ENCODE measurements at regions not wholly inside any gene's neighbourhood (a gene's known extent, or its start where the extent isn't known, plus 50 kb on each side); places are given as distances from the start of the nearest gene placed in this dataset.
"Not testable (repeated sequence)": the region's sequence is repeated elsewhere in the genome, so short reads cannot be mapped to it uniquely, and the experiment has no call there.

DNA sequence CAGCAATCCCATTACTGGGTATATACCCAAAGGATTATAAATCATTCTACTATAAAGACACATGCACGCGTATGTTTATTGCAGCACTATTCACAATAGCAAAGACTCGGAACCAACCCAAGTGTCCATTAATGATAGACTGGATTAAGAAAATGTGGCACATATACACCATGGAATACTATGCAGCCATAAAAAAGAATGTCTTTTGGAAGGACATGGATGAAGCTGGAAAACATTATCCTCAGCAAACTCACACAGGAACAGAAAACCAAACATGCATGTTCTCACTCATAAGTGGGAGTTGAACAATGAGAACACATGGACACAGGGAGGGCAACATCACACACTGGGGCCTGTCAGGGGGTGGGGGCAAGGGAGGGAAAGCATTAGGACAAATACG, 143.7 kb upstream of the IVNS1ABP start:
- DNase-seq: not testable (repeated sequence)

DNA sequence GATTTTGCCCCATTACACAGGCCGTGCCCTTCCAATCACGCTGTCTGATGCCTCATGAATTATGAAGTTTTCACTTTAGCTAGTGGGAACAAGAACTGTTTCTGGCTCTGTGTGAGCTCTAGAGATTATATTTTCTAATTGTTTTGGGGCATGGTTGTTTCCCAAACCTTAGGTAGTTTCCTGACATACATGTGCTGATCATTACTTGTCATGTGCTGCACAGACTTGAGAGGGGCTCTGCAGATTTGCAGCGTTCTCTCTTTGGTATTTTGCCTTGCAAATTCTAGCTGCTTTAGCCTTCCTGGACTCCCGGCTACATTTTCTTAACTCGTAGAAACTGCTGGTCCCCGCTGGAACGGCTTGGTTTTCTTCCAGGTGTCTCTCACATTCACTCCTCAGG, 142.1 kb upstream of the IVNS1ABP start:
- DNase-seq: no peak

DNA sequence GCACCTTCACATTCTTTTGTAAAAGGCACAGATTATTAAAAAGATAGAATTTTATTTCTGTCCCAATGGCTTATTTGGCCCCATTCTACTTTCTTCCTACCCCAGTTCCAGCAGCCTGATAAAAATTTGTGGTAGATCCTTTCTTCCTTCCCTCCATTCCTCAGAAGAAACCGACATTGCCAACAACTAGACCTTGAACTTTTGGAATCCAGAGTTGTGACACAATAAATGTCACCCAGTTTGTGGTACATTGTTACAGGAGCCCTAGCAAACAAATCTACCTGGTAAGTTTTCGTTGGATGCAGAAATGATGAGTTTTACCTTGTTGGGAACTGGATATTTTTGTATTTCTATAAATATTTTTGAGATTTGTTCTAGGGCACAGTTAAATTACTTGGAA, 141.6 kb upstream of the IVNS1ABP start:
- DNase-seq: no peak

DNA sequence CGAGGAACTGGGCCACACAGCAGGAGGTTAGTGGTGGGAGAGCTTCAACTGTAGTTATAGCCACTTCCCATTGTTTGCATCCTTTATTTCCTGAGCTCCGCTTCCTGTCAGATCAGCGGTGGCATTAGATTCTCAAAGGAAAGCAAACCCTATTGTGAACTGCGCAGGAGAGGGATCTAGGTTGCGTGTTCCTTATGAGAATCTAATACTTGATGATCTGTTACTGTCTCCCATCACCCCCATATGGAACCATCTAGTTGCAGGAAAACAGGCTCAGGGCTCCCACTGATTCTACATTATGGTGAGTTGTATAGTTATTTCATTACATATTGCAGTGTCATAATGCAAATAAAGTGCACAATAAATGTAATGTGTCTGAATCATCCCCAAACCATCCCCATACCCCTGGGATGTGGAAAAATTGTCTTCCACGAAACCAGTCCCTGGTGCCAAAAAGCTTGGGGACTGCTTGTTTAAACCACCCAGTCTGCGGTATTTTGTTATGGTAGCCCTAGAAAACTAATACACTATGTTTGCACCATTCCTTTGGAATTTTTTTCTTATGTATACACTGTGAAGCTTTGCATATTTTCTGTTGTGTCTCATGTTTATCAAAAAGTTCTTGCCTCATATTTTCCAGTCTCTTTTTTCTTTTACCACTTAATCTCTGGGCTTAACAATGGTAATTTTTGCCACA, 136.6 kb upstream of the IVNS1ABP start:
- no peak for DNase-seq

DNA sequence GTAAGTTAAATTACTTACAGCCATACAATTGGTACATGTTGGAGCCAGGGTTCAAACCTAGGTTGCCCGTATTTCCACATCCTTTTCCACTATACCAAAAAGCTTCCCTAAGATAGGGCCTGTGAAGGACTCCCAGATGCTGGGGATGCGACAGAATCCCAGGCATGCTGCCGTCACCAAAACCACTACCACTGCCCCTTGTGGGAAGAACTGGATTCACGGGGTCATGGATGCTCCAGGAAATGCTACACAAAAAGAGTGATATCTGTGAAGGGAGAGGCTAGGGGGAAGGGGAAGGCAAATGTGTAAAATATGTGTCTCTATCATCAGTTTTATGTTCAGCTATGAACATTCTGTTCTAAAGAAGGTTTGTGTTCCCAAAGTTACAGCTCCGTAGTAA, 133.9 kb upstream of the IVNS1ABP start:
- DNase-seq: no peak

DNA sequence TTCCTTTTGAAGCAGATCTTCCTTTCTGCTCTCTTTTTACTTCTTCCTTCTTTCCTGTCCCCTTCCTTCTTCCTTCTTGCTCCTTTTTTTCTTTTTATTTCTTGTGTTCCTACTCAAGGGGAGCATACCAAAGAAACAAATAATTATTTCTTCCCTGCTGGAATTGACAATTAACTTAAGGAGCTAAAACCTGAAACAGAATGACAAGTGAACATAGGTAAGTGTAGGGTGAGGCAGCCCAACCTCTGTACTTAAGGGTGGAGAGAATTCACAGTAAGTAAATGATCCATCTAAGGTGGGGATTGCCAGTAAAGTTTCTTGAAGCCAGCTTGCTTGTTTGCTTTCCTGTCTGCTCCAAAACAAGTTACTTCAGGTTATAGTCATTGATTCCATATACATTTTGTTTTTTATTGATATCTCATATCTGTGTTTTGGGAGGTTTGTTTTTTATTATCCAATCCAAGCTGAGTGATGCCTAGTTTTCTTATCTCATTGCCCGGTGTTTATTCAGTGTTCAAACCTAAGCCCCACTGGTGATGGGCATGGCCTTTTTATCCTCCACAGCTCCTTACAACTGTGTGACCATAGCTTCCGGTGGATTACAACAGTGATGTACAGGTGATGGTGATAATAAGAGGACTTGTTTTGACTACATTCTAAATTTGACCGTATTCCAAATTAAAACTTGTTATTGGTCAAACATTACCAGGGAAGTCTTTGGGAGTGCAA, 133.2 kb upstream of the IVNS1ABP start:
- no peak for DNase-seq

DNA sequence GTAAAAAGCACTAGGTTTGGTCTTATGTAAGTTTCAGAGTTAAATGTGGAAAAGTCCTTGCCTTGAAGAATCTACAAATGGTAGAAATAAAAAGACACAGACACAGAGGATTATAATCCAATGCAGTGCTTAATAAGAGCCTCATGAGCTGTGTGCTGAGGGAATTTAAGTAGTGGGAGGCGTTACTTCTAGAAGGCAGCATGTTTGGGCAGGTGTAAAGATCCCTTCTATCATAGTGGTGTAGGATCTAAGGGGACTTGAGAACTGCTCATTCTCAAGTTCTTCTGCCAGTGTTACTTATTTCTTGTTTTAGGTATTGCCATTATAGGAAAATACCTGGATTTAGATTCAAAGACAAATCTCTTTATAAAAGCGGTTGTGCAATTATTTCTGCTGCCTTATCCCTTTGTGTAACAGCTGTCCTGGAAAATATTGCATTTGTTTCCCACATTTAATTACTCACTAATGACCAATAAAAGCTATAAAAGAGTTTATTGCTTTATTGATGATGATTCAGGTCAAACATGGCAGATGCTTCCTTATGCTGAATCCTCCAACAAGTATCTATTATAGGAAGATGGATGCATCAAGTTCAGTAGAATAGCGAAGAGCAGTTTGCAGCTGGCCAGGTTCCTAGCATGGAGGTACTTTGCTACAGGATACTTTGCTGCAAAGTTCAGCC, 132.5 kb upstream of the IVNS1ABP start:
- no peak for DNase-seq

DNA sequence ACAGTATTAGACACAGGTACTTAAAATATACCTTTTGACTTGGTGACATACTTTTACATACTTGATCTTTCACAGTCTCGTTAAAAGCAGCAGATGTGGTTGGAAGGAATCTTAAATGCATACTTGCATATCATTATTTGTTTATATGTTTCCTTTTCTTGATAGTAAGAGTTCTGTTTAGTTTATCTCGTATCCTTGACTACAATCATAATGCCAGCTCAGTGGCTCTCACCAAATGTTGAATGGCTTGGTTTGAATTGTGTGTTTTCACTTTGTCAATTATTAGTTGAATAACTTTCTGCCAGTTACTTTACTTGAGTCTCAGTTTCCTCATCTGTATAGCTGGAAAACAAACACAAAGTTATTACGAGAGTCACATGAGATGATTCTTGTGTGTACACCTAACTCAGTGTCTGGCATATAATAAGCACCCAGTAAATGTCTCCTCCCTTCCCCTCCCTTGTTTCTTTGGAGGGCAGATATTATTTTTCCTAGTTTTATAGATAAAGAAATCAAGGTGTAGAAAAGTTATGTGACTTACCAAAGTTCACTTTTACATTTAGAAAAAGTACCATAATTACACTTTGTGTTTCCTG, 131.6 kb upstream of the IVNS1ABP start:
- no peak for DNase-seq

DNA sequence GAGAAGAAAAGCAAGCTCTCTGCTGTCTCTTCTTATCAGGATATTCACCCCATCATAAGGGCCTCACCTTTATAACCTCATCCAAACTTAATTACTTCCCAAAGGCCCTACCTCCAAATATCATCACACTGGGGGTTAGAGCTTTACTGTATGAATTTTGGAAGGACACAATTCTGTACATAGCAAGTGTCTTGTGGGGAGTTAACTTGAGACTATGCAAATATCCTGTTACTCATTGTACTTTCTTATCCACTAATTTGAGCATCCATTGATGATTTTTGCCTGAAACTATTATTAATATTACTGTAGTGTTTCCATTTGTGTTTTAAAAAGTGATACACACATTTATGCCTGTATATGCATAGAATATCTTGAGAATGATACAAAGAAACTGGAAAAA, 129.1 kb upstream of the IVNS1ABP start:
- DNase-seq: no peak

DNA sequence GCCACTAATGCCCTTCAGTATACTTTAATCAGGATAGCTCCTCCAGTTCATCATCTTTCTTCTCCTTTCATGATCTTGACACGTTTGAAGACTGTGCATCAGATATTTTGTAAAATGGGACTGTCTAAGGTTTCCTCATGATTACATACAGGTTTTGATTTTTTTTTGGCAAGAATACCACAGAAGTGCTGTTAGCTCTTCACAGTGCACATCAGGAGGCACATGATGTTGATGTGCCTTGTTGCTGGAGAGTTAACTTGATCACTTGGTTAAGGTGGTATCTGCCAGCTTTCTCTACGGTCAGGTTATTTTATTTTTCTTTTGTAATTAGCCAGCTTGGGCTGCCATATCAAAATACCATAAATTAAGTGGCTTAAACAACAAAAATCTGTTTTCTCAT, 128.6 kb upstream of the IVNS1ABP start:
- no peak for DNase-seq

DNA sequence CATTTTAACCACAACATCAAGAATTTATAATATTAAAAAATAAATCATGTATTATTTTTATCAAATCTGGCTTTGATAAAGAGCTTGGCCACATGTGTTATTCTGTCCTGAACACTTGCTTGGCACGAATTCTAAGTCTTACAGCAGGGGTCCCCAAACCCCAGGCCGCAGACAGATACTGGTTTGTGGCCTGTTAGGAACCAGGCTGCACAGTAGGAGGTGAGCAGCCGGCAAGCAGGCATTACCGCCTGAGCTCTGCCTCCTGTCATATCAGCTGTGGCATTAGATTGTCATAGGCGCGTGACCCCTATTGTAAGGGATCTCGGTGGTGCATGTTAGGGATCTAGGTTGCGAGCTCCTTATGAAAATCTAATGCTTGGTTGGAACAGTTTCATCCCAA, 127.6 kb upstream of the IVNS1ABP start:
- no peak for DNase-seq

DNA sequence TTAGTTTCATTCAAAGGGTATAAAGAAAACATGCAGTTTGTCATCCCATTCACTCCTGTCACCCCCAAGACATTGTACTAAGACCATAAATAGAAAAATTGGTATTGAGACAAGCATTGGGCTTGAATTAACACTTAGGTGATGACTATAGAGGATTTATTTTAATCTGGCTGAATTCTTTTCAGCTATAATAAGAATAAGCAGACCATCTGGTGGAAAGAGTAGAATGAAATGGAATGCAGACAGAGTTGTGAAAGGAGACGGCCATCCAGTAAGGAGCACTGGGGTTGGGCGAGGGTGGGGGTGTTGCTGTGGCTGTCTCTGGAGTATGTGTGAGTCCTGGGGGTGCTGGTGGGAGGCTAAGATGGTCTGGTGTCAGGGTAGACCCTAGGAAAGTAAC, 125.0 kb upstream of the IVNS1ABP start:
- DNase-seq: no peak

DNA sequence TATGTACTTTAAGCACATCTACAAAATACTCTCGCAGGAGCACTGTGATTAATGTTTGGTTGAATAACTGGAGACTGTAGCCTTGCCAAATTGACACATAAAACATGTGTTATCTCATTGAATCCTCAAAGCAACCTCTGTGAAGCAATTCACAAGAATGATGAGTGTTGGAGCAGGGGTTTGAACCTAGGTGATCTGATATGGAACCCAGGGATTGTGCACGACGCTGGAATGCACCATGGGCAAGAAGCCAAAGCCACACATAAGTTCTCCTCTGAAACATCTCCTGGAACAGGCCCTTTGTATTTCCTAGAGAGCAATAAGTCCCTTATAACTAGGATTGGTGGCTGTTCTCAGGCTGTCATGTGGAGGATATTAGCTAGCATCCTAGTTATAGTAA, 124.6 kb upstream of the IVNS1ABP start:
- DNase-seq: no peak

DNA sequence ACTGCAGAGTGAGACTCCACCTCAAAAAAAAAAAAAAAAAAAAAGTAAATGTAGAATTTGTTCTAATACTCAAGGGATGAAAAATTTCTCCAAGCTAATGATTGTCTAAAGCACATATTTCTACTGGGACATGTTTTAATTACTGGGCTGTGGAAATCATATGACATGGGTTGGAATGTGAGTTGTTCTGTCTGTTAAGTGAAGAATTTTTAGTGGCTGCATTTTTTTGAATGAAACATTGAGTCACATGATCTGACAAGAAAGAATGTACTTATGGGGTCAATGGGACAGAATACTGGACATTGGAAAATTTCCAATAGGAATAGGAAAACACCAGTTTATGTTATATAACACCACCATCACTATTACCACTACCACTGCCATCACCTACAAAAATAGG, 123.8 kb upstream of the IVNS1ABP start:
- no peak for DNase-seq

DNA sequence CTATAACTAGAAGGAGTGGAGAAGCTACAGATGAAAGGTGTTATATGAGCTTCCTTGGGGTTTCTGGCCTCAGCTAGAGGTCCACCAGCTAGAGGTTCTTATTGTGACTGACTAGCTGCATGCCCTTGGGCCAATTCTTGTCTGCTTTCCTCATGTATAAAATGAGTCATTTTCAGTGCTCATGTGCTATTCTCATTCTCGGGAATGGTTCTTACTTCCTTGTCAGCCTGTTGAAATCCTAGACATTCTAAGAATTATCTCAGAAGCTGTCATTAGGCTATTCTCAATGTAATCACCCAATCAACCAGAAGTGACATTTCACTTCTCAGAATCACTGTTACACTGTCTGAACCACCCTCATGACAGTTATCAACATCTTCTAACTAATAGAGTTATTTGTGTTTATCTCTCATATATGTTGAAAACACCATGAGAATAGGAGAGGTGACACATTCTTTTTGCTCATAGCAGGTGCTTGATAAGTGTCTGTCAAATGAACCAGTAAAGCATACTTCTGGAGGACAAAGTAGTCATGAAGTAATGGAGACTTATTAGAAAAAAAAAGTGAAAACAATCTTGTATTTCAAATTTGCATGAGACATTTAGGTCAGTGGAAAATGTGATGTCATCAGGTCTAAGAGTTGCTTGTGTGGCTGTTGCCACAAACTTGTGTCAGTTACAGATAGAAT, 122.8 kb upstream of the IVNS1ABP start:
- DNase-seq: peak; percentile 14

DNA sequence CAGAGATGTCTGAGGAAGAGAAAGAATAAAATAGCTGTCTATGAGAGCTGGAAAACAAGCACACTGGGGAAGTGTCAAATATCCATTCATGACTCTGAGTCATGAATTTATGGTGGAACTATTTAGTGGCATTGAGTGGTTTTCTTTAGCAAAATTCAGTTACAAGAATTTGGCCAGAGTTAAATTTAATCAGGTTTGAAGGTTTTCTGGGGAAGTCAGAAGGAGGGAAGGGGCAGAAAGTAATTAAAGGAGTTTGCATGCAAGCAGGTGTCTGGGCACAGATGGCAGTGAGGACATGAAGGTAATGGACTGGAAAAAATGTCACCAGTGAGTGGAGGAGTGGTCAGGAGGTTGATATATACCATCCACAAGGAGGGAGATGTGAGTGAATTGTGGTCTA, 121.9 kb upstream of the IVNS1ABP start:
- DNase-seq: no peak

DNA sequence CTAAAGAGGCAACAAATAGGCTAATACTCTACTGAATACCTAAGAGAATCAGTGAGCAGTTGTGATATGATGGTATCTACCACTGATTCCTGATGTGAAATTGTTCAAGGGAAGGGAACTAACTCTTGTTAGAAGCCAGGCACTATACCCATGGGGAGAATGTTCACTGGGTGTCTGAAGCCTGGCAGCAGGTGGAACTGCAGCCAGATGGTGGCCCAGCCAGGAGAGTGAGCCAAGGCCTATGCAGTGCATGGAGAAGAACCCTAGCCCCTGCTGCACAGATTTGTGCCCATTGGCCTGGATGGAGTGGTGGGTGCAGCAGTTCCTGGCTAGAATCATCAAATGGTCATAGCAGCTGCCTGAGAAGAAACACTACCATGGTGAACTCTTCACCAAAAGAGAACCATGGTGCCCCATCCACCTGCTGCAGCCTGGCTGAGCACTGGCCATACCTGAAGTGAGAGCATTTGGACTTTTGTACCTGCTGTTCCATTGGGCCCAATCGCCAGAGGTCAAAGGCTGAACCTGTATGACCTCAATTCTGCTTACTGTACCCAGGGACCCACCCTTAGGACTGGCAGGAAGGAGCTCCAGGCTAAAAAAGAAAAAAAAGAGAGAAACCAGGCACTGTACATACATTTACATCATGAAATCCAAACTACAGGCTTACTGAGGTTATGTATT, 118.8 kb upstream of the IVNS1ABP start:
- DNase-seq: no peak

DNA sequence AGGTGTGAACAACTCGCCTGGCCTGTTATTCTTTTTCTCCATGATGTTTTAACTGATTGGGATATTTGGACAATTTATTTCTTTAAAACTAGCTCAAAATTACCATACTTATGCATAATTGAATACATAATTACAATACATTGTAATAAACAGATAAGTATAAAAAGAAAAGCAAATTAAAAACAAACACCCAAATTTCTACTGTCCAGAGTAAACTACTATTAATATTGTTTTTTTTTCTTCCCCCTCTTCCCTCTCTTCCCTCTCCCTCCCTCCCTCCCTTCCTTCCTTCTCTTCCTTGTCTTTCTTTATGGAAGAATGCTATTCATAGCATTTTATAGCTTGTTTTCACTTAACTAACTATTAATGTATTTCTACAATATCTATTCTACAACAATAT, 117.7 kb upstream of the IVNS1ABP start:
- DNase-seq: no peak

DNA sequence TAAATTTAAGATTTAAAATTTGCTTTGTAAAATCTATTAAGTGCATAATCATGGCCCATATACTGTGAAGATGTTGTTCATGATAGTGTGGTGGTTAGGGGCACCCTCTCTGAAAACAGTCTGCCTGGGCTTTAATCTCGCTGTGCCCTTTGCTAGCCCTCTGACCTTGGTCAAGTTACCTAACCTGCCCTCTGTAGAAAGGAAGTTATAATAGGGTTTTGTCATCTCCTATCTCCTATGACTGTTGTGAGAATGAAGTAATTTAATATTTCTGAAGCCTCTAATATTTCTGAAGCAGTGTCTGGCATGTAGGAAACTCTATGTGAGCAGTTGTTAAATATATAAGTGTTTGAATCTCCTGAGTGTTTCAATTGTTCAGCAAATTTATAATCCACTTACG, 116.6 kb upstream of the IVNS1ABP start:
- DNase-seq: no peak

DNA sequence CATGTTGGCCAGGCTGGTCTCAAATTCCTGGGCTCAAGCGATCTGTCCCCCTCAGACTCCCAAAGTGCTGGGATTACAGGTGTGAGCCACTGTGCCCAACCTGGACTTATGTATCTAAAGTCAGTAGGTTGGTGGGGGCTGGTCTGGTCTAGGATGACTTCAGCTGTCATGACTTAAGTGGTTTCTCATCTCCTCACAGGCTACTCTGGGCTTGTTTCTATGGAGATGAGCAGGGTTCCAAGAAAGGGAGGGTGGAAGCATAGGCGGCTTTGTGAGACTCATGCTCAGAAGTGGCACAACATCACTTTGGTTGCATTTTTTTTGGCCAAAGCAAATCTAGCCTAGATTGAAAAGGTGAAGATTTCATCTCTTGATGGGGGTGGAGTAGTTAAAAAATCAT, 115.9 kb upstream of the IVNS1ABP start:
- DNase-seq: no peak

DNA sequence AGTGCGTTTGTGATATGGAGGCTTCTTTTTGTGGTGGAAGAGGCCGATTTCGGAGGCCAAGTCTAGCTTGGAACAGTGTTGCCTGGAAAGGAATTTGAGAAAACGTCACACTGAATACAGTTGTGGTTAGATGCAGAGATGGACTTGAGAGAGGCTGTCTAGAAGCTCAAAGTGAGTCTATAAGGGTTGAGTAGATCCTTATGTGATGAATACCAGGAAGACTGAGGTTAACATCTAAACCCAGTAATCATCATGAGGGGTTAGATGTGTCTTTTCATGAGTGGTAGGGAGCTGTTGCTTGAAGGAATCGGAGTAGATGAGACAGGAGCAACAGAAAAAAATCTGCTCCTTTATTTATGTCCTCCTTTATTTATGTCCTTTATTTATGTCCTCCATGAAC, 114.6 kb upstream of the IVNS1ABP start:
- no peak for DNase-seq

DNA sequence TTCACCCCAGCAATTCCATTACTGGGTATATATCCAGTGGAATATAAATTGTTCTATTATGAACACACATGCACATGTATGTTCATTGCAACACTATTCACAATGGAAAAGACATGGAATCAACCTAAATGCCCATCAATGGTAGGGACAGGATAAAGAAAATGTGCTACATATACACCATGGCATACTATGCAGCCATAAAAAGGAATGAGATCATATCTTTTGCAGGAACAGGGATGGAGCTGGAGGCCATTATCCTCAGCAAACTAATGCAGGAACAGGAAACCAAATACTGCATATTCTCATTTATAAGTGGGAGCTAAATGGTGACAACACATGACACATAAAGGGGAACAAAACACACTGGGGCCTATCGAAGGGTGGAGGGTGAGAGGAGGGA, 112.6 kb upstream of the IVNS1ABP start:
- not testable (repeated sequence) for DNase-seq

DNA sequence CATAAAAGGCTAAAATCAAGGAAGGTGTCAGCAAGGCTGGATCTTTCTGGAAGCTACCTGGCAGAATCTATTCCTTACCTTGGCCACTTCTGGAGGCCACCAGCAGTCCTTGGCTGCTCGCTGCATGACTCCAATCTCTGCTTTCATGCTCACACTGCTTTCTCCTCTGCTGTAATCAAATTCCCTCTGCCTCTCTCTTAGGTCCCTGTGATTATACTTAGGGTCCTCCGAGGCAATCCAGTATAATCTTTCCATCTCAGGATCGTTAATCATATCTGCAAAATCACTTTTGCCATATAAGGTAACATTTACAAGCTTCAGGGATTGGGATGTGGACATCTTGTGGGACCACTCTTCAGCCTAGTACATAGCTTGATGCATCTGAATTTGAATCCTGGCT, 110.7 kb upstream of the IVNS1ABP start:
- DNase-seq: no peak
